BLaER1 (cell line): ENCODE measurements at regions not wholly inside any gene's neighbourhood (a gene's known extent, or its start where the extent isn't known, plus 50 kb on each side); places are given as distances from the start of the nearest gene placed in this dataset.
"Not testable (repeated sequence)": the region's sequence is repeated elsewhere in the genome, so short reads cannot be mapped to it uniquely, and the experiment has no call there.

ENCODE experiments used
- H3K27ac ChIP-seq: shearing (Covaris generic); formaldehyde crosslinking; 2 replicates; pipeline ENCODE4 v1.8.1; 2022
- H3K27me3 ChIP-seq: shearing (Covaris generic); formaldehyde crosslinking; 2 replicates; pipeline ENCODE4 v1.8.1; 2022
- H3K36me3 ChIP-seq: shearing (Covaris generic); formaldehyde crosslinking; 2 replicates; pipeline ENCODE4 v1.8.1; 2022
- H3K4me1 ChIP-seq: shearing (Covaris generic); formaldehyde crosslinking; 2 replicates; pipeline ENCODE4 v1.8.1; 2022
- H3K4me2 ChIP-seq: shearing (Covaris generic); formaldehyde crosslinking; 2 replicates; pipeline ENCODE4 v1.8.1; 2022
- H3K4me3 ChIP-seq: shearing (Covaris generic); formaldehyde crosslinking; 2 replicates; pipeline ENCODE4 v1.8.1; 2022
- H3K9ac ChIP-seq: shearing (Covaris generic); formaldehyde crosslinking; 2 replicates; pipeline ENCODE4 v1.8.1; 2022
- H3K9me3 ChIP-seq: shearing (Covaris generic); formaldehyde crosslinking; 2 replicates; pipeline ENCODE4 v1.8.1; 2022
- H4K20me1 ChIP-seq: shearing (Covaris generic); formaldehyde crosslinking; 2 replicates; pipeline ENCODE4 v1.8.1; 2022
- Cebpa-rat ChIP-seq: shearing (Covaris generic); IDR thresholded peaks from 2 replicates; pipeline ENCODE4 v1.8.1; 2022

DNA sequence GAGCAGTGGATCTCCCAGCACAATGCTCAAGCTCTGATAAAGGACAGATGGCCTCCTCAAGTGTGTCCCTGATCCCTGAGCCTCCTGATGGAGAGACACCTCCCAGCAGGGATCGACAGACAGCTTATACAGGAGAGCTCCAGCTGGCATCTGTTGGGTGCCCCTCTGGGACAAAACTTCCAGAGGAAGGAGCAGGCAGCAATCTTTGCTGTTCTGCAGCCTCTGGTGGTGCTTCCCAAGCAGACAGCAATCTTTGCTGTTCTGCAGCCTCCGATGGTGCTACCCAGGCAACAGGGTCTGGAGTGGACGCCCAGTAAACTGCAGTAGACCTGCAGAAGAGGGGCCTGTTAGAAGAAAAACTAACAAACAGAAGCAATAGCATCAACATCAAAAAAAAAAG is 349.3 kb upstream of the SPRY2 start:
- Histone ChIP-seq H3K9ac (no peak overlapping the region), H4K20me1 (no peaks in the 10 kb centered on the region), H3K36me3 (no peaks in the 10 kb centered on the region), H3K4me2 (no peak overlapping the region), H3K4me3 (no peak overlapping the region), H3K27me3 (no peaks in the 10 kb centered on the region), H3K27ac (no peak overlapping the region), H3K4me1 (no peaks in the 10 kb centered on the region), H3K9me3 (peaks cover 31% of the 10 kb centered on the region)
- TF ChIP-seq Cebpa-rat, result no peak

DNA sequence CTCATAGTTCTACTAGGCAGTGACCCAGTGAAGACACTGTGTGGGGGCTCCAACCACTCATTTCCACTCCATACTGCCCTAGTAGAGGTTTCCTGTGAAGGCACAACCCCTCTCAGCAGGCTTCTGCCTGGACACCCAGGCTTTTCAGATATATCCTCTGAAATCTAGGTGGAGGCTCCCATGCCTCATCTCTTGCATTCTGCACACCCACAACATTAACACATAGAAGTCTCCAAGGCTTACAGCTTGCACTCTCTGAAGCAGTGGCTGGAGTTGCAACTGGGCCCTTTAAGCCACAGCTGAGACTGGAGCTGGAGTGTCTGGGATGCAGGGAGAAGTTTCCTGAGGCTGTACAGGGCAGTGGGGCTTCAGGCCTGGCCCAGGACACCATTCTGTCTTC is 347.7 kb upstream of the SPRY2 start:
- H3K4me2 ChIP-seq, result no peak overlapping the region
- H3K27me3 ChIP-seq, result no peaks in the 10 kb centered on the region
- H3K27ac ChIP-seq, result no peak overlapping the region
- H3K36me3 ChIP-seq, result no peaks in the 10 kb centered on the region
- no peak overlapping the region for H3K9ac ChIP-seq
- no peaks in the 10 kb centered on the region for H4K20me1 ChIP-seq
- TF ChIP-seq Cebpa-rat, result no peak
- H3K9me3 ChIP-seq, result peaks cover 31% of the 10 kb centered on the region
- 0 out of 2 replicates have a peak, but pooled peaks cover 6% of the 10 kb centered on the region for H3K4me1 ChIP-seq
- no peak overlapping the region for H3K4me3 ChIP-seq

DNA sequence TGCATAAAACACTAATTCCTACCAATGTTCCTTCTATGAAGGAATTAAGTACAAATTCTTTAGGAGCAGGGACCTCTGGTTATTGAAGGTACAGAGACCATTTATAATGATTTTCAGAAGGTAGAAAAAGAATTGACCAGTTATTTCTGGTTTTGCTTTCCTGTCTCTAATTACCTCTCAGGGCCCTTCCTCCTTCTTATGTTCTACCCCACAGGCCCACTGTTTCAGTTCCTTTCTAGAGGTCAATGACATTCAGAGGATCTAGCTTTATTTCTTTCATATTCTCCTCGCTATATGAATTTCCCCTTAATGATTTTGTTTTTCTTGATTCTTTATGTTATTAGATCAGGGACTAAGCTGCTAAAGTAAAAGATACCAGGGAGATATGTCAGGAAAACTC is 345.0 kb upstream of the SPRY2 start:
- Histone ChIP-seq H3K27ac (no peak overlapping the region), H3K4me3 (no peak overlapping the region), H3K4me1 (0 out of 2 replicates have a peak, but pooled peaks cover 6% of the 10 kb centered on the region), H4K20me1 (no peaks in the 10 kb centered on the region), H3K4me2 (no peak overlapping the region), H3K9me3 (peaks cover 20% of the 10 kb centered on the region), H3K36me3 (no peaks in the 10 kb centered on the region), H3K9ac (no peak overlapping the region), H3K27me3 (no peaks in the 10 kb centered on the region)
- no peak for TF ChIP-seq Cebpa-rat

DNA sequence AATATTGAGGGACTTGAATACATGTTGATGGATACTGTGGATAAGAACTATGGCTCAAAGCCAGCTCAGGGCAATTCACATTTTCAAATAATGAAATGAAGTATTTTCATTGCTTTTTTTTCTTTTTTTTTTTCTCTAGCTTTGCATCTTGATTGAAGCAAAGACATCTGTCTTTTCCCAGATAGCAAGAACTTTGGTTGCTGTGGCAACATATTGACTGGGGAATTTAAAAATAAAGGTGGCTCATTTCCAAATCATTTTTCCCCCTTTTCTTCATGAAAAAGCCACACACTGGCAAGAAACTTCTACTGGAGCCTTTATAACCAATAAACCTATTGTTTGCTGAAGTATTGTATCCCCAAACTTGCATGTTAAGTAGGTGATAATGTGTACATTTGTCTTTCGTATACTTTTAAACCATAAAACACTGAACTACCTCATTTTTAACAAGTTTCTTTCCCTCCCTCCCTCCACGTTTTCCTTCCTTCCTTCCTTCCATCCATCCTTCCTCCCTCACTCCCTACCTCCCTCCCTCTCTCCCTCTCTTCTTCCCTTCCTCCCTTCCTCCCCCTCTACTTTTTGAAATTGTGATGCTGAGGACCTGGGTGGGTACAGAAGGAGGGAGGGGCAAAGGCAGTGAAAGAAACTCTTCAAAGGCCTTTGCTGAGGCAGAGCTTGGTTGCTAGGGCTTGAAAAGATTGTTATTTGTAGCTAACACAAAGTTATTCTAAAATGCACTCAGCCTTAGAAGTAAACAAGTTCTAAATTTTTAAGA is 343.5 kb upstream of the SPRY2 start:
- Histone ChIP-seq H3K27ac (no peak overlapping the region), H3K4me2 (no peak overlapping the region), H3K36me3 (no peaks in the 10 kb centered on the region), H3K4me3 (no peak overlapping the region), H3K9ac (no peak overlapping the region), H3K9me3 (peaks cover 7% of the 10 kb centered on the region), H3K4me1 (0 out of 2 replicates have a peak, but pooled peaks cover 6% of the 10 kb centered on the region), H3K27me3 (no peaks in the 10 kb centered on the region), H4K20me1 (no peaks in the 10 kb centered on the region)
- TF ChIP-seq Cebpa-rat, result no peak

DNA sequence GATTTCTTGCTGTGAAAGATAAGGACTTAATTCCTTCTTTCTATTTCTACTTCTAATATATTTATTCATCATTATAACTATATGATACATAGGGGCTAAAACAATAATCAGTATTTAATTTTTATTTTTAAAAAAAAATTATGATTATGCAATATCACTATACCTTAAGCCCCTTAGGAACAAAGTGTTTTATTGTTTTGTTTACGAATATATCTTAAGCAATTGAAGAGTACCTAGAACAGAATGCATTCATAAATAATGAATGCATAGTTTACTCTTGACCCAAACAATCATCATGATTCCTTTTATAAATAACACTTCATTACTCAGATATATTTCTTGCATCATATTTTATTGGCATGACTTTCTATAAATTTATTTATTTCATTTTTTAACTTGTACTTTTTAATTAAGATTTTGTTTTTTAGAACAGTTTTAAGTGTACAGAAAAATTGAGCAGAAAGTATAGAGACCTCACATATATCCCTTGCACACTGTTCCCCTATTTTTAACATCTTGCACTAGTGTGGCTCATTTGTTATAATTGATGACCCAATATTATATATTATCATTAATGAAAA is 339.9 kb upstream of the SPRY2 start:
- Histone ChIP-seq H4K20me1 (no peaks in the 10 kb centered on the region), H3K4me2 (no peak overlapping the region), H3K4me1 (0 out of 2 replicates have a peak, but pooled peaks cover 6% of the 10 kb centered on the region), H3K36me3 (no peaks in the 10 kb centered on the region), H3K9ac (no peak overlapping the region), H3K27ac (no peak overlapping the region), H3K4me3 (no peak overlapping the region), H3K9me3 (peaks cover 16% of the 10 kb centered on the region), H3K27me3 (no peaks in the 10 kb centered on the region)
- no peak for TF ChIP-seq Cebpa-rat

DNA sequence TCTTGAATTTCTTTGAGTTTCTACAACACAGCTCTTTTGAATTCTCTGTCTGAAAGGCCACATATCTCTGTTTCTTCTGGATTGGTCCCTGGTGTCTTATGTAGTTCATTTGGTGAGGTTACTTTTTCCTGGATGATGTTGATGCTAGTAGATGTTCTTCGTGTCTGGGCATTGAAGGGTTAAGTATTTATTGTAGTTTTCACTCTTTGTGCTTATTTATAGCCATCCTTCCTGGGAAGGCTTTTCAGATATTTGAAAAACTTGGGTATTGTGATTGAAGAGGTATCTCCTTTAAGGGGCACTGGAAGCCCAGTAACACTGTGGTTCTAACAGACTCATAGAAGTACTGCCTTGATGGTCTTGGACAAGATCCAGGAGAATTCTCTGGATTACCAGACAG is 338.5 kb upstream of the SPRY2 start:
- H3K4me3 ChIP-seq, result no peak overlapping the region
- no peaks in the 10 kb centered on the region for H4K20me1 ChIP-seq
- H3K27ac ChIP-seq, result no peak overlapping the region
- H3K4me1 ChIP-seq, result 0 out of 2 replicates have a peak, but pooled peaks cover 4% of the 10 kb centered on the region
- no peaks in the 10 kb centered on the region for H3K36me3 ChIP-seq
- no peak overlapping the region for H3K9ac ChIP-seq
- H3K4me2 ChIP-seq, result no peak overlapping the region
- no peaks in the 10 kb centered on the region for H3K27me3 ChIP-seq
- H3K9me3 ChIP-seq, result peaks cover 16% of the 10 kb centered on the region
- no peak for TF ChIP-seq Cebpa-rat

DNA sequence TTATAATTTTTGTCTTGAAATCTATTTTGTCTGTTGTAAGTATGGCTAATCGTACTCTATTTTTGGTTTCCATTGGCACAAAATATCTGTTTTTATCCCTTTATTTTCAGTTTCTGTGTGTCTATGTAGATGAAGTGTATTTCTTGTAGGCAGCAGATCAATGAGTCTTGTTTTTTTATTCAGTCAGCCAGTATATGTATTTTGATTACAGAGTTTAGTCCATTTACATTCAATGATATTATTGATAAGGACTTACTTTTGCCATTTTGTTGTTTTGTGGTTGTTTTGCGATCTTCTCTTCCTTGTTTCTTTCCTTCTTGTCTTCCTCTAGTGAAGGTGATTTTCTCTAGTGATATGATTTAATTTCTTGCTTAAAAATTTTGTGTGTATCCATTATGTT is 336.3 kb upstream of the SPRY2 start:
- Histone ChIP-seq H3K27ac (no peak overlapping the region), H3K36me3 (no peaks in the 10 kb centered on the region), H3K4me2 (no peak overlapping the region), H3K9ac (no peak overlapping the region), H3K27me3 (no peaks in the 10 kb centered on the region), H4K20me1 (no peaks in the 10 kb centered on the region), H3K9me3 (peaks cover 23% of the 10 kb centered on the region), H3K4me1 (no peaks in the 10 kb centered on the region), H3K4me3 (no peak overlapping the region)
- TF ChIP-seq Cebpa-rat, result no peak

DNA sequence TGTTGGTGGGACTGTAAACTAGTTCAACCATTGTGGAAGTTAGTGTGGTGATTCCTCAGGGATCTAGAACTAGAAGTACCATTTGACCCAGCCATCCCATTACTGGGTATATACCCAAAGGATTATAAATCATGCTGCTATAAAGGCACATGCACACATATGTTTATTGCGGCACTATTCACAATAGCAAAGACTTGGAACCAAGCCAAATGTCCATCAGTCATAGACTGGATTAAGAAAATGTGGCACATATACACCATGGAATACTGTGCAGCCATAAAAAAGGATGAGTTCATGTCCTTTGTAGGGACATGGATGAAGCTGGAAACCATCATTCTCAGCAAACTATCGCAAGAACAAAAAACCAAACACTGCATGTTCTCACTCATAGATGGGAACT is 334.5 kb upstream of the SPRY2 start:
- H3K36me3 ChIP-seq, H3K4me1 ChIP-seq, H3K4me2 ChIP-seq, H3K27me3 ChIP-seq, H3K27ac ChIP-seq, H3K4me3 ChIP-seq, H4K20me1 ChIP-seq, H3K9ac ChIP-seq: not testable (repeated sequence)
- H3K9me3 ChIP-seq, result peaks cover 32% of the 10 kb centered on the region

DNA sequence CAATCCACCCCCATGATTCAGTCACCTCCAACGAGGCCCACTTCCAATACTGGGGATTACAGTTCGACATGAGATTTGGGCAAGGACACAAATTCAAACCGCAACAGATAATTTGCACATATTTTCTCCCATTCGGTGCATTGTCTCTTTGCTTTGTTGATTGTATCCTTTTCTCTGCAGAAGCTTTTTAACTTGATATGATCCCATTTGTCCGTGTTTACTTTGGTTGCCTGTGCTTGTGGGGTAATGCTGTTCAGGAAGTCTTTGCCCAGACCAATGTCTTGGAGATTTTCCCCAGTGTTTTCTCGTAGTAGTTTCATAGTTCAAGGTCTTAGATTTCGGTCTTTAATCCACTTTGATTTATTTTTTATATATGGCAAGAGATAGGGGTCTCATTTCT is 330.8 kb upstream of the SPRY2 start:
- Histone ChIP-seq H3K9me3 (peaks cover 20% of the 10 kb centered on the region), H3K4me3 (no peak overlapping the region), H3K27ac (no peak overlapping the region), H3K9ac (no peak overlapping the region), H3K4me2 (no peak overlapping the region), H3K36me3 (no peaks in the 10 kb centered on the region), H4K20me1 (no peaks in the 10 kb centered on the region), H3K4me1 (peaks cover 21% of the 10 kb centered on the region), H3K27me3 (no peaks in the 10 kb centered on the region)
- TF ChIP-seq Cebpa-rat, result no peak

DNA sequence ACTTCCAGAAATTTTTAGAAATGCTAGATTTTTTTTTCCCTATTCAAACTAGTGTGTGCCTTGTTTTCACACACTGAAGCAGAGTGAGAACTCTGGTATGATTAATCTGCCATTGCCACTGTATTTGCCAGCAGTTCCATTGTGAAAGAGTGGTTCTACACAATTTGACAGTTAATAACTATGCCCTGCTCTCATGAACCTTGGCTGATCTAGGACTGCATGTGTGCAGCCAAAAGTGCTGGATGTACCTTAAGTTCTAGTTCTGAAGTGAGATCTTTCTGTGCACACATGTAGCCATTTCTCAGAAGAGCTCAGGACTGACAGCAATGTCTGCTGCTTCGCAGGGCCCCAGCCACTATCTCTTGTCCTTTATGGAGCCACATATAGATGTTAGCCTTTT is 328.2 kb upstream of the SPRY2 start:
- Histone ChIP-seq H3K9me3 (peaks cover 16% of the 10 kb centered on the region), H3K36me3 (no peaks in the 10 kb centered on the region), H3K27ac (no peak overlapping the region), H3K9ac (no peak overlapping the region), H3K4me1 (peaks cover 45% of the 10 kb centered on the region), H3K27me3 (no peaks in the 10 kb centered on the region), H3K4me3 (no peak overlapping the region), H4K20me1 (no peaks in the 10 kb centered on the region), H3K4me2 (no peak overlapping the region)
- TF ChIP-seq Cebpa-rat, result no peak
